ENCODE measurements at regions not wholly inside any gene's neighbourhood (a gene's known extent, or its start where the extent isn't known, plus 50 kb on each side); places are given as distances from the start of the nearest gene placed in this dataset.
A peak's percentile ranks its signal among the peaks of the same experiment; 100 is the strongest.

DNA sequence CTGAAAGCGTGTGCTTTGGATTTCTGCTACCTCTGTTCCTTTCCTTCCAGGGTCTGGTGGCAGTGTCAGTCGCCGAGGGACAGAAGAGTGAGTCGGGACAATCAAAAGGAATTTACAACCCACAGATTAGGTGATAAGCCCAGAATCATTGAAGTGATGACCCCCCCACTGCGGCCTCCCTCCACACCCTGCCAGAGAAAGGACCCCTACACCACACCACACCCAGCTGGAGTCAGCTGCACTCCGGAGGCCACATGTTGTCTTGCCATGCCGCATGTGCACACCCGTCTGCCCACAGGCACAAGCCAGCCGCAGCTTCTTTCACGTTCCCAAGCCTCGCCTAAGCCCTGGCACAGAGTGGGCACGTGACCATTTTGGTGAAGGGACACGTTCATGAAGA, 366.8 kb upstream of the SALL3 start:
- peaks cover 4 to 7% of the 10 kb centered on the region in 2 donors for H3K36me3 Mint-ChIP-seq
- peak in 1 of 2 donors; percentile 51 for DNase-seq (ENCODE audit: low spot score in 2 of 2)
- H3K9me3 Mint-ChIP-seq = peaks cover 11 to 15% of the 10 kb centered on the region in 2 donors
- no peak overlapping the region for H3K27ac Mint-ChIP-seq
- no peak for ATAC-seq

DNA sequence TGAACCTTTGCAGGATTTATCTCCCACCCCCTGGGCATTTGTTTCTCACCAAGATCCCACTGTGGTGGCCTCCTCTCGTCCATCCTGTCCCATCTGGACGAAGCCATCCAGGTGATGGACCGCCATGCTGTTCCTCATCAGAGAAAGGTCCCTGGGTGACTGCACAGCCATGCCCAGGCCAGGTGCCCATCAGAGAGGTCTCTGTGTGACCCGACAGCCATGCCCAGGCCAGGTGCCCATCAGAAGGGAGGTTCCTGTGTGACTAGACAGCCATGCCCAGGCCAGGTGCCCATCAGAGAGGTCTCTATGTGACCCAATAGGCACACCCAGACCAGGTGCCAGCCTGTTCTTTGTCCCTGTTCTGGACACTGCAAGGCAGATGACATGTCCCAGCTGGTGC, 360.9 kb upstream of the SALL3 start:
- H3K27ac Mint-ChIP-seq = no peak overlapping the region
- H3K9me3 Mint-ChIP-seq = peaks cover 7 to 10% of the 10 kb centered on the region in 2 donors
- DNase-seq (ENCODE audit: low spot score in 2 of 2) = peak in 1 of 2 donors; percentile 31
- peaks cover 0 to 7% of the 10 kb centered on the region in 2 donors for H3K36me3 Mint-ChIP-seq
- ATAC-seq = no peak

- DNase-seq (ENCODE audit: low spot score in 2 of 2) (peak in 1 of 2 donors; percentile 26), ATAC-seq (no peak)
- Mint-ChIP-seq H3K36me3 (peaks cover 0 to 7% of the 10 kb centered on the region in 2 donors), H3K9me3 (peaks cover 7 to 10% of the 10 kb centered on the region in 2 donors), H3K27ac (no peak overlapping the region)
Observed at GRCh38 chr18:78619854-78620253, 359.8 kb upstream of the SALL3 start.

- ATAC-seq (no peak), DNase-seq (ENCODE audit: low spot score in 2 of 2) (peak in 1 of 2 donors; percentile 28)
- Mint-ChIP-seq H3K36me3 (peaks cover 0 to 7% of the 10 kb centered on the region in 2 donors), H3K9me3 (peaks cover 7 to 10% of the 10 kb centered on the region in 2 donors), H3K27ac (no peak overlapping the region)
Observed at GRCh38 chr18:78620326-78620725, 359.3 kb upstream of the SALL3 start.

- Mint-ChIP-seq H3K36me3 (peaks cover 0 to 7% of the 10 kb centered on the region in 2 donors), H3K27ac (no peak overlapping the region), H3K9me3 (peaks cover 7% of the 10 kb centered on the region in 2 donors)
- ATAC-seq (no peak), DNase-seq (ENCODE audit: low spot score in 2 of 2) (peak in 1 of 2 donors; percentile 13)
Observed at GRCh38 chr18:78621141-78621755, 358.4 kb upstream of the SALL3 start.

DNA sequence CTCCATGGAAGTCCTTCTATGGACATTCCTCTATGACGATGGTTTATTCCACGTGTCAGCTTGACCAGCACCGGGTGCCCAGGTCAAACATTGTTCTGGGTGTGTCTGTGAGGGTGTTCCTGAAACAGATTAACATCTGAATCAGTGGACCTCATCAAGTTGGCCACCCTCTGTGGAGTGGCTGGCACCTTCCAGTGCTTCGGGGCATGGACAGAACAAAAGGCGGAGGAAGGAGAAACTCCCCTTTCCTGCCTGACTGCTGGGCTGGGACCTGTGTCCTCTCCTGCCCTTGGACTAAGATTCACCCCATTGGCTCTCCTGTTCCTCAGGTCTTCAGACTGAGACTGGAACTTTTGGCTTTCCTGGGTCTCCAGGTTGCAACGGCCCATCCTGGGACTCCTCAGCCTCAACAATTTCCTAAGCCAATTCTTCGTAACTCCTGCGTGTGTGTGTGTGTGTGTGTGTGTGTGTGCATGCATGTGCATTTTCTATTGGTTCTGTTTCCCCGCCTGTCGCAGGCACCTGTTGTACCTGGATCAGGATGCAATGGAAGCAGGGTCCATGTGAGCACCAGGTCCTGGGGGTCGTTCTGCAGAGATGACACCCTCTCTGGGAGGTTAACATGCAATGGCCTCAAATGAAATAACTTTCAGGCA, 357.2 kb upstream of the SALL3 start:
- Mint-ChIP-seq H3K27ac (no peak overlapping the region), H3K9me3 (no peaks in the 10 kb centered on the region), H3K36me3 (no peaks in the 10 kb centered on the region)
- ATAC-seq (no peak), DNase-seq (ENCODE audit: low spot score in 2 of 2) (peak in 1 of 2 donors; percentile 6)

DNA sequence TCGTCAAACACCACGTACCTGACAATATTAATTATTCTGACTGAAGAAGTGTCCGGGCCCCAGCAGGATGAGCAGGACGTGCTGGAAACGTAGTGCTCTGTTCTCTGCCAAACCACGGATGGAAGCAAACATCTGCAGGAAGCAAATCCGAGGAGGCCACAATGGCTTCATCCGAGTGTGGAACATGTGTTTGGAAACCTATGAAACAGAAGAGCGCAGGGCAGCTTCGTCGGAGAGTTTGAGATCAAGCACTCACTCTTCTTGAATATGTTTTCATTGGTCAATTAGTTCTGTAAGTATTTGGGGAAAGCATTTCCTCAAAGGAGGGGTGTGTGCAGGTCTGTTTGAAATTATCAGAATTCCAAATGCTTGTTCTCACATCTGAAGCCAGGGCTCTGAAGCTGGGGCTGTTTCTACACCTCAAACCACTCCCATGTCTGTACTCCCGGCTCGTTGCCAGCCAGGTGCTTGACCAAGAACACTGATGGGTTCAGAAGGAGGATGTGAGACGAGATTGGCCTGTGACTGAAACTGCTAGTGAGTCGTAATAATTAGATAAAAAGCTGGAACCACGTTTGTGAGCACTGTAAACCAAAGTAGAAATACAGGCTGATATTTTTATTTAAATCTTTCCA, 356.6 kb upstream of the SALL3 start:
- DNase-seq (ENCODE audit: low spot score in 2 of 2) = no peak
- ATAC-seq = no peak
- no peak overlapping the region for H3K27ac Mint-ChIP-seq
- H3K9me3 Mint-ChIP-seq = no peaks in the 10 kb centered on the region
- no peaks in the 10 kb centered on the region for H3K36me3 Mint-ChIP-seq

DNA sequence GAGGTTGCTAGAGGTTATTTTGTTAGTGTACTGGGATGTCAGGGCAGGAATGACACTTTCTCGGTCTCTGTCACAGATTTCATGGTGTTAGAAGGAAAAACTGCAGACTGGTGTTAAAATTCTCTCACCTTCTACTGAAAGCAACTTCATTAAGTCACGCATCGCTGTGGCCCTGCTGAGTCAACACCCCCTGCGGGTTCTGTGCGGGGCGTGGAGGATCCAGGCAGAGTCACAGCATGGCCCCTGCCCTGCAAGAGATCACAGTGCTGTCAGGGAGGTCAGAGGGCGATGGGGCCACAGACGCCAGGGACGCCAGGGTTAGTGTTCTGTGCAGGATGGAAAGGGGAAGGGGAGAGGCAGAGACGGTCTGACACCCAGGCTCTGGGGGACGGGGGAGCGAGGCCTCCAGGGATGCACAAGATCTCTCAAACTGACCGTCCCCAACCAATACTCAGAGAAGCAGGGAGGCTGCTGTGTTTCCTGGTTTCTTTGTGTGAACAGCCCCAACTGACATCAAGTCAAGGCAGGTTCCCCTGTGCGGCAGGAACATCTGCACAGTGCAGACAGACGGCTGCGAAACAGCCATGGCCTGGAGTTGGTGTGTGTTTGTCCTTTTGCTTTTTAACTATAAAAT, 354.9 kb upstream of the SALL3 start:
- DNase-seq (ENCODE audit: low spot score in 2 of 2) = peak in 1 of 2 donors; percentile 16
- no peak for ATAC-seq
- Mint-ChIP-seq H3K27ac (no peak overlapping the region), H3K36me3 (no peaks in the 10 kb centered on the region), H3K9me3 (peaks cover 4% of the 10 kb centered on the region in 2 donors)

- DNase-seq (ENCODE audit: low spot score in 2 of 2) (no peak), ATAC-seq (no peak)
- H3K27ac Mint-ChIP-seq = no peak overlapping the region
- peaks cover 4 to 13% of the 10 kb centered on the region in 2 donors for H3K9me3 Mint-ChIP-seq
- H3K36me3 Mint-ChIP-seq = no peaks in the 10 kb centered on the region
Observed at GRCh38 chr18:78625847-78626246, 353.8 kb upstream of the SALL3 start.

- ATAC-seq (no peak), DNase-seq (ENCODE audit: low spot score in 2 of 2) (peak in 1 of 2 donors; percentile 44)
- peaks cover 4 to 24% of the 10 kb centered on the region in 2 donors for H3K9me3 Mint-ChIP-seq
- H3K27ac Mint-ChIP-seq = no peak overlapping the region
- H3K36me3 Mint-ChIP-seq = peaks cover 0 to 9% of the 10 kb centered on the region in 2 donors
Observed at GRCh38 chr18:78627551-78628346, 351.9 kb upstream of the SALL3 start.

- DNase-seq (ENCODE audit: low spot score in 2 of 2) (peak in 1 of 2 donors; percentile 23), ATAC-seq (no peak)
- Mint-ChIP-seq H3K36me3 (peaks cover 0 to 15% of the 10 kb centered on the region in 2 donors), H3K9me3 (peaks cover 4 to 29% of the 10 kb centered on the region in 2 donors), H3K27ac (no peak overlapping the region)
Observed at GRCh38 chr18:78629426-78629825, 350.2 kb upstream of the SALL3 start.

DNA sequence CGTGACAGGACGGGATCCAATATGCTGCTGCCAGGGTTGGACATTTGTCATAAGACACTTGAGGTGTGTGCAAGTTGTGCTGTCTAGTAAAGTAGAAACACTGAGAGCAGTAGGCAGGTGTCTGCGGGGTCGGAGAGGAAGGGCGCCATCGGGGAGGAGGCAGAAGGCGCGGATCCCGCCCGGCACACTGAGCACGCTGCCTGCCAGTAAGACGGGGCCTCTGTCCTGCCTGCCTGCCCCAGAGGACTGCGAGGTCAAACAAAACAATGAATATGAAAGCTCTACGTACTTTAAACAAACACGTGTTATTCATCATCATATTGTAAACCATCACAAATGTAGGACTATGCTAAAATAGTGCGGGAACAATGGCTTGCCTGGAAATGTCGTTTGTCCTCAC, 349.3 kb upstream of the SALL3 start:
- Mint-ChIP-seq H3K9me3 (peaks cover 4 to 29% of the 10 kb centered on the region in 2 donors), H3K27ac (no peak overlapping the region), H3K36me3 (peaks cover 0 to 22% of the 10 kb centered on the region in 2 donors)
- DNase-seq (ENCODE audit: low spot score in 2 of 2) (peak in 1 of 2 donors; percentile 33), ATAC-seq (no peak)

GRCh38 chr18:78630981-78631510, 348.6 kb upstream of the SALL3 start:
- peaks cover 4 to 27% of the 10 kb centered on the region in 2 donors for H3K36me3 Mint-ChIP-seq

GRCh38 chr18:78632111-78632541, 347.5 kb upstream of the SALL3 start:
- DNase-seq (ENCODE audit: low spot score in 2 of 2) (peak in 1 of 2 donors; percentile 28), ATAC-seq (peak; percentile 50 to 88)
- peaks cover 16 to 42% of the 10 kb centered on the region in 2 donors for H3K9me3 Mint-ChIP-seq
- peak overlapping the region in 1 of 2 donors; percentile 4 for H3K27ac Mint-ChIP-seq
- H3K36me3 Mint-ChIP-seq = peaks cover 12 to 35% of the 10 kb centered on the region in 2 donors

More at GRCh38 chr18:78630981-78631510, 348.6 kb upstream of the SALL3 start:
- no peak for ATAC-seq
- DNase-seq (ENCODE audit: low spot score in 2 of 2) = peak in 1 of 2 donors; percentile 38
- H3K9me3 Mint-ChIP-seq = peaks cover 8 to 34% of the 10 kb centered on the region in 2 donors
- no peak overlapping the region for H3K27ac Mint-ChIP-seq

DNA sequence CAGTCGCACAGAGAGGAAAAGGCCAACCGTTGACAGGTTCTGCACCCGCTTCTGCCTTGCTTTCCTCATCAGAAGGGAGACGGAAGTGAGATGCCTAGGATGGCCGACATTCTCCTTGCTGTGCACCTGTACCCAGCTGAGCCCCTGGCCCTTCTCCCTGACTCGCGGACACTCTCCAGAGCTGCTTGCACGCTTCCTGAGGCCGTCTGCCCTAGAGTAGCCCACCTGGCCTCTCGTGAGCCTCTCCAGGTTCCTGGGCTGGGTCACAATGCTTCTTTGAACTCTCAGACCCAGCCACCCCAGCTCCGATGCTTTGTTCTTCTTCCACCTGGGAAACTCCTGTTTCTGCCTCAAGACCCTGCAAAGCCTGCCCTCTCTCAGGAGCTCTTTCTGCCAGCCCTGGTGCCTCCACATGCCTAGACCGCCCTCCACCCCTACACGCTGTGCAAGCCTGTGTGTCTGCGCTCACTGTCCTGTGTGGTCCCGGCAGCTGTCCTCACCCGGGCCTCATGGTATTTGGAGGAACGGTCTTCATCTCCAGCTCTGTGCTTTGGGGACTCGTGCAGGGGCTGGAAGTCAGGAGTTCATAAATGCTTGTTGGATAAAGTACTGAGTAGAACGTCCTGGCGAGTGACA, 345.4 kb upstream of the SALL3 start:
- DNase-seq (ENCODE audit: low spot score in 2 of 2) (peak in 1 of 2 donors; percentile 23), ATAC-seq (no peak)
- peaks cover 12 to 35% of the 10 kb centered on the region in 2 donors for H3K36me3 Mint-ChIP-seq
- peak overlapping the region; percentile 48 to 87 for H3K27ac Mint-ChIP-seq
- peaks cover 12 to 37% of the 10 kb centered on the region in 2 donors for H3K9me3 Mint-ChIP-seq
